ENCODE measurements at regions not wholly inside any gene's neighbourhood (a gene's known extent, or its start where the extent isn't known, plus 50 kb on each side); places are given as distances from the start of the nearest gene placed in this dataset.
"Not testable (repeated sequence)": the region's sequence is repeated elsewhere in the genome, so short reads cannot be mapped to it uniquely, and the experiment has no call there.

DNA sequence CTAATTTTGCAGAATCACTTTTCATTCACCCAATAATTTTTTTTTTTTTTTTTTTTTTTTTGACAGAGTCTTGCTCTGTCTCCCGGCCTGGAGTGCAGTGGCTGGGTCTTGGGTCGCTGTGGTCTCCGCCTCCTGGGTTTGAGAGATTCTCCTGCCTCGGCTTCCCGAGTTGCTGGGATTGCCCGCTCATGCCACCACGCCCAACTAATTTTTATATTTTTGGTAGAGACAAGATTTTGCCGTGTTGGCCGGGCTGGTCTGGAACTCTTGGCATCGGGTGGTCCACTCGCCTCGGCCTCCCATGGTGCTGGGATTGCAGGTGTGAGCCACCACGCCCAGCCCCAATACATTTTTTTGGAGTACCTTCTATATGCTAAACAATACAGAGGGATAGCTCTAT lies 1120.0 kb upstream of the ATXN8OS start:
- ATAC-seq (no peak), DNase-seq (ENCODE audit: low spot score) (no peak)

DNA sequence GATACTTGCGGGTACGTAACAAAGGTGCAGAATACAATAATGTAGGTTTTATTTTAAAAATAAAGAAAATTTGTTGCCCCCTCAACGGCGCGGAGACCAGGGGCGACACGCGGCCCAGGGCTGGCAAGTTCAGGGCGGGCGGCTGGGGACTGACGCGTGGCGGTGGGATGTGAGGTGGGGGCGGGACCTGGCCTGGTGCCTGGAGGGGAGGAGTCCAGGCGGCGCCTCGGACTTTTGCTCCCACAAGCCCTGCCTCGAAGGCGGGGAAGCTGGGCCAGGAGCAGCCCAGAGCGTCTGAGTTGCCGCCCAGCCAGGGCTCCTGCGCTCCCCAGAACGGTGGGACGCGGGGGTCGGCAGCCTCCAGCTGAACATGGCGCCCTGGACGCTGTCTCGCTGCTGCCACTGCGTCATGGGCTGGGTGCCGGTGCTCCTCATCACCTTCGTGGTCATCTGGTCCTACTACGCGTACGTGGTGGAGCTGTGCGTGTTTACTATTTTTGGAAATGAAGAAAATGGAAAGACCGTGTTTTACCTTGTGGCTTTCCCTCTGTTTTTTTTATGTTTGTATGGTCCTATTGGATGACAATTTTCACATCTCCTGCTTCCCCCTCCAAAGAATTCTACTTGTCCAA lies 1122.8 kb upstream of the ATXN8OS start:
- ATAC-seq = no peak
- no peak for DNase-seq (ENCODE audit: low spot score)

DNA sequence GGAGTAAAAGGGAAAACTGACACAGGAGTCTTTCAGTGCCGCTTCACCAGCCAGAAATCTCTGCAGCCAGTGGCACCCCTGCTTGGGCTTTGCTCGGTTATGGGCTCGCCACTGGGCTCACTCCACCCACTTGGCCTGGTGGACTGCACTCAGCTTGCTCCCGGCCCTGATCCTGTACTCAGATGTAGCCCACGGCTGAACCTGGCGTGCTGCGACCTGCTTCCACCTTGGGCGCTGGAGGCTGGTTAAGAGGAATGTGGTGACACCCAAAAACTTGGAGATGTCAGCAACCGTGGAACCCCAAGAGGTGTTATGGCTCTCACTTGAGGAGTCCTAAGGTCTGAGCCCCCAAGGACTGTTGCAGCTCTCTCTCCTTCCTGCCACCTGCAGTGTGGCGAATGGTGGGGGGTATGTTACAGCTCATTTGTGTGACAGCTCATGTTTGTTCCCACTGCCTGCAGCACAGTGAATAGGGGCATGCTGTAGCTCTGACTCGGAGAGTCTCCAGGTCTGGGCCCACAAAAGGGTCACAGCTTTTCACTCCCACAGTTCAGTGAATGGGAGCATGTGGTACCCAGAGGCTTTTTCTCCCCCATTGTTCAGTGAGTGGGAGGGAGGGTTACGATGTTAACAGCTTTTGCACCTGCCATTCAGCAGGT lies 1124.5 kb upstream of the ATXN8OS start:
- ATAC-seq (no peak), DNase-seq (ENCODE audit: low spot score) (no peak)

DNA sequence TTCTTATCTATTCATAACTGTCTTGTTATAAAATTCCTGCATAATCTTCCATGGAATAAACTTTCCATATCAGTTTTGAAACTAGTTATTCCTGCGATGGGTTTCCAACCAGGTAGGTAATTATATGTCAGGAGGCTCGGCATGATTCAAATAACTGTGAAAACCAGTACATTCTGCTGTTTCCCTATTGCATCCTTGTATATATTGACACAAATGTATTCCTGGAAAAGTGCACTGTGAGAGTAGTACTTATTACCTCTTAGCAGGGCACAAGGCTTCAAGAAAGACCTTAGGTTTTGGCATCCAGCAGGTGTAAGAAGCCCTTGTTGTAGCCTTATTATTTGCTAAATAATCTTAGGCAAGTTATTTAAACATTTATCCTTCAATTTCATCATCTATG lies 1131.3 kb upstream of the ATXN8OS start:
- DNase-seq (ENCODE audit: low spot score) = no peak
- no peak for ATAC-seq

DNA sequence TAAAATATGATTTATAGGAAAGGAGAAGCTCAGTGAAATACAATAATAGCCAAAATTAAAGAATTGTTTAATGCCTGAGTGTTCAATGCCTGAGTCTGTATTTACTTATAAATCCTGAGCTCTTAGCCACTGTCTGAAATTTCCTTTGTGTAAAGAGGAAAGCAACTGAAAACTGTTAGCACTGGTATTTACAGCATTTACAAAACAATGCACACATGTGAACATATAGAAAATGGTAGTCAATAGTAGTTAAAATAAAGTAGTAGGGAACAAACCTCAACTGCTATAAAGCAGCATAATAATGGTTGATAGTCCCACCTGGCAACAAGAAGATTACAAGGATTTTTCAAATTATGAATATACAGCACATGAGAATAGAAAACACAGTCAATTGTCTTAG lies 1137.1 kb upstream of the ATXN8OS start:
- no peak for ATAC-seq
- DNase-seq (ENCODE audit: low spot score) = no peak

DNA sequence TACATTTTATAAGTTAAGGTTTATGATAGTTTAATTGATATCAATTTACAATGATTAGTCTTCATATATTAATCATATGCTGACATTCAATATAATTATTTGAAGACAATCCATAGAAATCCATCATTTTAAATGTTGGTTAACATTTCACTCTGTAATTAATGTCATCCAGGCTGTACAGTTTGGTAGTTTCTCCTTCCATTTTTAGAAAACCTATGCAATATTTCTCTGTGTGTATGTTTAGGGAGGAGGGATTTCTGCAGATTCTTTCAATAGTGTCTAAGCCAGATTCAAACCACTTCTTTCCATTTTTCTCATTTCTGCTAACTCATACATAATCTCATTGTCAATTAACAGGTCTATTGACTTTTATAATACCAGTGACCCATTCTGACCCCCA lies 1159.0 kb upstream of the ATXN8OS start:
- DNase-seq (ENCODE audit: low spot score) (no peak), ATAC-seq (no peak)

DNA sequence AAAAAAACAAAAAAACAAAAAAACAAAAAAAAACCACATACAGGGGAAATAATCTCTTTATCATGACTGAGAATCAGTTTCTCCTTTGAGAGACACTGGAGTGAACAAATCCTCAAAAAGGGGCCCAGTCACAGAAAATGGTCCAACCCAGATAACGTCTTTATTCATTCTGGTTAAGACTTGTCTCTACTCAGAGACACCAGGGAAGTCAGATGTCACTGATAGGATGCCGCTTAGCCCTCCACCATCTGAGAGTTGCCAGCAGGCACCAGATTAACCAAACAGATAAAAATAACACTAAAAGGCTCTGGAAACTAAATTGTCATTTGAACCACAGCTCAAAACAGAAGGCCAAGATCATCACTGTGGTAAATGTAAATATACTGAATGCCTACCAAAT lies 1163.4 kb upstream of the ATXN8OS start:
- DNase-seq (ENCODE audit: low spot score) (no peak), ATAC-seq (no peak)

DNA sequence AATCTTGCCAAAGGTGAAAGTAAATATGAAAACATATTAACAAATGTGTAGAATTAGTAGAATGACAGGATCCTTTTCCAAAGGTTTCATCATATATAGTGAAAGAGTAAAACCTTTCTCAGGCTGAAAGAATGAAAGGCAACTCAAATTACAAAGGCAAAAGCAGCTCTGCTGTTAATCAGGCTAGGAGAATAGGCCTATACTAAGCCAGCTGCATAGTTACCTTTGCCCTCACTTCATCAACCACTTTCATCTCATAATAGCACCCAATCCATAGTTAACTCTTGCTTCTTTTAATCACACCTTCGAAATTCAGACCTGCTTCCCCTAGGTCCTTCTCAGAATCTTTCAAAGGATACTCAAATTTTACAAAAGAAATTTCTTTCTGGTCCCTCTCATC lies 1167.6 kb upstream of the ATXN8OS start:
- ATAC-seq (no peak), DNase-seq (ENCODE audit: low spot score) (no peak)

DNA sequence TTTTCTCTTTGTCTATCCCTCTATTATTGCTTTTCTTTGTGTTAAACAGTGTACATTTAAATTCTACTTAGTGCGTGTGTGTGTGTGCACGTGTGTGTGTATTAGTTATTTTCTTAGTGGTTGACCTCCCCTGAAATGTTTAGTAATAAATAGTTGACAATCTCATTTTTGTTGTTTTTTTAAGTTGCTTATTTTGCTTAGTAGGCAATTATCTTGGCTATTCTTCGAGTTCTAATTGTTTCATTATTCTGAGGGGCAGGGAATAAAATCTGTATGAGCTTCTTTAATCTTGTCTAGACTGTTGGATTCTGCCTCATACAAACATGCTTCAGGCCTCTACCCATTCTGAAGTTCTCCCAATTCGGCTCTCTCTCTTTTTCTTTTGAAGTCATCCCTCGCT lies 1169.0 kb upstream of the ATXN8OS start:
- ATAC-seq = no peak

DNA sequence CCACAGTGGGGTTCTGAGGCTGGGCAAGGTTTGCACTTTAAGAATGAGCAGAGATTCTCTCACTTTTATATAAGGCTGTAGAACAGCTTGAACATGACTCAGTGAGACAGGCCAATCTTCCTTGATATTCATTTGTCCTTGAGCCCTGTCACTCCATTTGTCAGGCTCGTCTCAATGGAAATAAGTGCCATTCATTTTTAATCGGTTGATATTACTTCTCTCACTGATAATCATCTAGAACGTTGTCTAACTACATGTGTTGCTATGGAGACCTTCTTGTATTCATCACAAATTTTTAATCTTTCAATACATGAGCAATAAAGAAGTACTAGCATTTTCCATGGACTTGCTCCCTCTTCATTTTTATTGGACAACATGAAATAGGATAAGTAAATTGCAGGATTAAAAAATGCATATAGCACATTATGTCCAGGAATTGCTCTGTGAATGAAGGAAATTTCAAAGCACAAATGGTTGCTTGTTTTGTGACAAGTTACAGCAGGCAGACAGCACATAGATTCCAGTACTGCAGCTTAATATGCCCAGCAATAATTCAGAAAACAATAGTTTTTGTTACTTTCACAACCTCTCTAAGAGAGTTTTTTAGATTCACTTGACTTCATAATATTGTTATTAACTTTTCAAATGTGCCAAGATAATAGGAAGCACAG lies 1178.4 kb upstream of the ATXN8OS start:
- ATAC-seq (no peak), DNase-seq (ENCODE audit: low spot score) (no peak)

More for the DNA sequence above, 1169.0 kb upstream of the ATXN8OS start:
- no peak for DNase-seq (ENCODE audit: low spot score)

DNA sequence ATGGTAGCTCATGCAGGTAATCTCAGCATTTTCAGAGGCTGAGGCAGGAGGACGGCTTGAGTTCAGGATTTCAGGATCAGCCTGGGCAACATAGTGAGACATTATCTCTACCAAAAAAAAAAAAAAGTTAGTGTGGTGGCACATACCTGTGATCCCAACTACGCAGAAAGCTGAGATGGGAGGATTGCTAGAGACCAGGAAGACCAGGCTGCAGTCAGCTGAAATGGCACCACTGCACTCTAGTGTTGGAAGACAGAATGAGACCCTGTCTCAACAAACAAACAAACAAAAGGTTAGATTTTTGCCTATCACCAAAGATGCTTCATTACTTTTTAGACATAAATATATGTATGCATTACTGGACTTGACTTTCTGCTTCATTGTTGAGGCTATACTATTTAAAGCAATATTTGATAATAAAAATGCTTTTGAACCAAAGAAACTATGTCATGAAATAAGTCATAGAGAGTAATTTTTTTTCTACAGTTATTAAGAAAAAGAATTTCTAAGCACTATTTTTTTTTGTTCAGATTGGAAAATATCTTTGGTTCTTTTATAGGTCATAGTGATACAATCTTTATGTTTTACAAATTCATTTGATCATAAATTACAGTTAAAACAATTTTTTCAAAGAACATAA lies 1180.1 kb upstream of the ATXN8OS start:
- ATAC-seq (peak; percentile 40), DNase-seq (ENCODE audit: low spot score) (no peak)

DNA sequence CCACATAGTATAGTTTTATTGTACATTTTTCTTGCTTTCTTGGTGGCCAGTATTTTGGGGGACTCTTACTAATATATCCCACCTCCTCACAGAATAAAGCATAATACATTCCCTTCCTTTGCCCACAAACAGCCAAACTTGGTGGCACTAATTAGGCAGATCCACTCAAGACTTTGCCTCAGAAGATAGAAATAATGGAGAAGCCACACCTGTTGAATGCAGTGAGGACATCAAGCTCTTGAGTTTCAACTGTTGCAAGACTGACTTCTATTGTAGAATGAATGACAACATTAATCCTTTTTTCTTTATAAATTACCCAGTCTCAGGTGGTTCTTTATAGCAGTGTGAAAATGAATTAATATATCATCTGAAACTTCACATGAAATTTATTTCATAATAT lies 1183.6 kb upstream of the ATXN8OS start:
- ATAC-seq (no peak), DNase-seq (ENCODE audit: low spot score) (no peak)

DNA sequence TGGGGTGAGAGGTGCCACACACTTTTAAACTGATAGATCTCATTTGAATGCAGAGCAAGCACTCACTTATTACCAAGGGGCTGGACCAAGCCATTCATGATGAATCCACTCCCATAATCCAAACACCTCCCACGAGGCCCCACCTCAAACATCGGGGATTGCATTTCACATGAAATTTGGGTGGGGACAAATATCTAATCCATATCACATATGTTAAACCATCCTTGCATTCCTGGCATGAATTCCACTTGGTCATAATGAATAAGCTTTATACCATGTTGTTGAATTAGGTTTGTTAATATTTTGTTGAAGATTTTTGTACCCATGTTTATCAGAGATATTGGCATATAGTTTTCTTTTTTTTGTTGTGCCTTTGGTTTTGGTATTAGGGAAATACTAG lies 1198.7 kb upstream of the ATXN8OS start:
- ATAC-seq = no peak
- no peak for DNase-seq (ENCODE audit: low spot score)

DNA sequence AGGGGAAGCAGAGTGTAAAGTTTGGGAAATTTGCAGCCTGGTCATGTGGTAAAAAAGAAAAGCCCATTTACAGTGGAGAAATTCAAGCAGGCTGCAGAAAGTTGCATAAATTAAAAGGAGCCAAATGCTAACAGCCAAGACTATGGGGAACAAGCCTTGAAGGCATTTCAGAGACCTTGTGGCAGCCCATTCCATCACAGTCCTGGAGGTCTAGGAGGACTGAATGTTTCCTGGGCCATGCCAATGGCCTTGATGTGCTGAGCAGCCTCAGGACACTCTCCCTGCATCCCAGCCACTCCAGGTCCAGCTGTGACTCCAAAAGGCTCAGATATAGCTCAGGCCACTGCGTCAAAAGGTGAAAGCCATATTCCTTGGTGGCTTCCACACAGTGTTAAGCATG lies 1202.4 kb upstream of the ATXN8OS start:
- no peak for DNase-seq (ENCODE audit: low spot score)
- no peak for ATAC-seq

DNA sequence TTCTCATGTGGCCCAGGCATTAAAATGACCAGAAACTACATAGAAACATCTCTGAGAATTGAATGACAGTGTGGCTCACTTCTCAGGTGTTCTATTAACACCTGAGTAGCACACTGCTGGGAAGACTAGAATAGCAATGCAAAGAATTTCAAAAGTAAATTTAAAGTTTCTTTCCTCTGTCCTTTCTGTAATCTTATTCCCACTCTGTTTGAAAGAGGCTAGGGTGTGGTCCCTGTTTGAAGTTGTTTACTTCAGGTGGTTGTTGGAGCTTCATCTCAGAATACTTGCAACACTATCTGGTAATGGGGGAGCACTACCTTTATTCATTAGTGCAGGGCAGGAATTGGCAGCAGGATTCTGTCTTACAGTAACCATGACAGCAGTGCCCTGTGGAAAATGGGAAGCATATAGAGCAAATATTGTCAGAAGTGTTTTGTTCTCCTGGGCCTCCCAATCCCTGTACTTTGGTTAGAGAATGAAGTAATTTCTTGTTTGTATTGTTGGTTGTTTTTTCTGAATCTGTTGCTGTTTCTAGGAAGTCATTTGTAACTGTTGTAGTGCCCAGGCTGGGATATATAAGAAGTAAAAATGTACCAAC lies 1210.2 kb upstream of the ATXN8OS start:
- ATAC-seq (no peak), DNase-seq (ENCODE audit: low spot score) (no peak)

DNA sequence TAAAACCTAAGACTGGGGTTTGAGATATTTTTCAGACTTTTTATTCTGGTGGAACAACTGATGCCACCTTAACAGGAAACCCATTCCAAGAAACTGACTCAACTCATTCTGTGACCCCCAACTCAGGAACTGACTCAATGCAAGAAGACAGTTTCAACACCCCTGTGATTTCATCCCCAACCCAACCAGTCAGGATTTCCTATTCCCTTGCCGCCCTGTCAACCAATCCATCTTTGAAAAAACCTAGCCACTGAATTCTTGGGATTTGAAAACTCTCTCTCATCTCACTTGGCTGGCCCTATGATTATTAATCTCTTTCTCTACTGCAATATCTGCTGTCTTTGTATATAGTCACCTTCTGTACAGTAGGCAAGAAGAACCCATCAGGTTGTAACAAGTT lies 1211.9 kb upstream of the ATXN8OS start:
- no peak for ATAC-seq
- DNase-seq (ENCODE audit: low spot score) = no peak

DNA sequence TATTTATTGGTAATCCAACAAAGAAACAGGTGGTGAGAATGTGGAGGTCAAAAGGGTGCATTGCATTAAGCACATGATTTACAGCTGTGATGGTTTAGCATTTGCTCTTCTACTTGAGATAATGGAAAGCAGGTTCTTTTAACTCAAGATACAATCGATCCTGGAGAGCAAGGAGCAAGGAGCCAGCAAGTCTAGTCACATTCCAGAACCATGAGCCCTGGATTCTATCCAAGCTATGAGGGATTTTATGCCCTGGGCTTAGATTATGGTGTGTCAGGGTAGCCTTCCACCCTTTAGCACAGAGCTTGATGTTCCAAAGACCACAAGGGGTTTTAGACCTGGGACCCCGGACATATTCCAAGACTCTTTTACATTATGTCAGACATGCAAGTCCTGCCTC lies 1213.9 kb upstream of the ATXN8OS start:
- DNase-seq (ENCODE audit: low spot score); ATAC-seq: not testable (repeated sequence)

DNA sequence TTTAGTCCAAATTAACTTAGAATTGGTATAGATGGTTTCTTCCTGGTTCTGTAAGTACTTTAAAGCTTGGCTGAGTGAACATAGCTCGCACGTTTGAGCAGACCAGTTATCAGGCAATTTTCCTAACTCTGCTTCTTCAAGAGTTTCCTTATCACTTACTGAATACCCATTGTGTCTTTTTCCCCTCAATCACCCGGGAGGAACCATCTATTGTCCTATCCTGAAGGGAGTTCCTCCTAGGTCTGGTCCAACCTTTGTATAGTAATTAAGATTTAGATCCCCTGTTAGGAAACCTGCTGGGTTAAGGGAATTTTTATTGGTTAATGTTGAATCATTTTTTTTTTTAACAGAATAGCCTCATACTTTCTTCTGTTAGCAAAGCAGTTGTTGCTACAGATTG lies 1215.0 kb upstream of the ATXN8OS start:
- ATAC-seq; DNase-seq (ENCODE audit: low spot score): not testable (repeated sequence)

DNA sequence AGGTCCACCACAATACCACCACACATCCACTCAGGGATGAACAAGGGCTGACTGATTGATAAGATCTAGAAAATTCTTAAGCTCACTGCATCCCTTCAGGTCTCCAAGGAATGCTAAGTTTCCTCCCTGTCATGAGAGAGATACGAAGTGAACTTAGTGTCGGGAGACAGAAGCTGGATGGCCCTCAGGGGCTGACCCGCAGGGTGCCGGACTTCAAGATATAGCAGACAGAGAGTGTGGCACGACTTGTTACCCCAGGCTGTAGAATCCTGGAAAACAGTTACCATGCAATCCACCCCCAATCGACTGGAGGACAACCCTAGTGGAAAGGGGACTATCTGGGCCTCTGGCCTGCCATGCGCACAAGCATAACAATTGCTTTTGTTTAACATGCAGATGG lies 1217.5 kb upstream of the ATXN8OS start:
- not testable (repeated sequence) for DNase-seq (ENCODE audit: low spot score); ATAC-seq

DNA sequence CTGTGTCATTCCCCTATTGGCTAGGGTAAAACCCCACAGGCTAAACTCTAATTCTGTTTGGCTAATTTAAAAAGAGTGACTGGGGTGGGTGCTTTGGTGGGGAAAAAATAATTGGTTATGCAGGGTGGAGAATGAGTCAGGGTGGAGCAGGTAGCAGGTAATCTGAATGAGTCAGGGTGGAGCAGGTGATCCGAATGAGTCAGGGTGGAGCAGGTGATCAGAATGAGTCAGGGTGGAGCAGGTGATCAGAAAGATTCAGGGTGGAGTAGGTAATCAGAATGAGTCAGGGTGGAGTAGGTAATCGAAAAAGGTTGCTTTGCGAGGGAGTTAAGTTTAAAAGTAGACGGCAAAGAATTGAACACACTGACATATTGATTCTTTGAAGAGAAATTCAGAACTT lies 1218.8 kb upstream of the ATXN8OS start:
- ATAC-seq (no peak), DNase-seq (ENCODE audit: low spot score) (no peak)

DNA sequence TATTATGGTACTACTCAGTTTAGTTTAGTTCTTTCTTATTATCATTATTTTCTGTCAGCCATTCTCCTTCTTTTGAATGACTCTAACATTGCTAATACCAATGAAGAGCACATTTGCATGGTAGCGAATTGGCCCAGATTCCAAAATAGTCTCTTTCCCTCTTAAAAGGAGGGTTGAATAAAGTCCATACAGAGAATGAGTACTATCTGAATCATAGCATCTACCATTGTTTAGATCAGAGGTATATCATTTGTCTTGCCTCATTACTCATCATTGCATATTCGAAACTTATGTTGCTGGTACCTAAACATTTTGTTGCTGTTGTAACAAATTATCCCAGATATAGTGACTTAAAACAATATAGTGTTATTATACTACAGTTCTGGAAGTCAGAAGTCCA lies 1235.3 kb upstream of the ATXN8OS start:
- ATAC-seq (no peak), DNase-seq (ENCODE audit: low spot score) (no peak)

DNA sequence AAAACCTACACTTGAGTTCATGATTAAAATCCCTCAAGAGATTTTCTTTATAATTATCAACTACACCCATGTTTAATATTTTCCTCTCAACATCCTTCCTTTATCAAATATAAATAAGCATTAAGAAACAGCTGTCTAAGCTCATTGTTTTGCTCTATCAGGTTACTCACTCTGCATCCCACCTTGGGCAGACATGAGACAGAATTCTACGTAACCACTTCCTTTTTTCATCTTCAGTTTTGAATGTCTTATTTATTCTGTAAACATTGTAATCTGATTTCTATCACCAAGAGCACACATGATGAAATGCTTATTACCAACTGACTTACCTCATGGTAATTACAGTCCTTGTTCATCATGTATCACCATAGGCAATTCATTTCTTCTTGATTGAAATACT lies 1256.6 kb upstream of the ATXN8OS start:
- no peak for ATAC-seq
- no peak for DNase-seq (ENCODE audit: low spot score)

Data from left lobe of liver (tissue), 2 donors.